Gastrocnemius medialis (tissue), 4 donors: ENCODE measurements at regions not wholly inside any gene's neighbourhood (a gene's known extent, or its start where the extent isn't known, plus 50 kb on each side); places are given as distances from the start of the nearest gene placed in this dataset.

Experiments used
- ATAC-seq, 2 donors: fragments of 150-250 bp; one replicate each; pipeline ENCODE4 v1.9.1; 2016
- DNase-seq, 2 donors: peaks; one replicate each; pipeline ENCODE4 v3.0.0-alpha.2; 2019
- H3K27ac ChIP-seq, 4 donors: fragments of 200-600 bp; sonication (generic); 1 replicate in 1 of 4; 2 replicates in 3 of 4; pipeline ENCODE4 v1.5.1; 2016 to 2018; ENCODE audit warnings: mild to moderate bottlenecking in 2 of 4, moderate library complexity in 1 of 4
- H3K27me3 ChIP-seq, 3 donors: fragments of 200-600 bp; sonication (generic) in 2 of 3; 1 replicate in 1 of 3; 2 replicates in 2 of 3; pipeline versions ENCODE4 v1.5.1 to v1.6.0; 2016 to 2019; ENCODE audit warnings: mild to moderate bottlenecking in 1 of 3, moderate library complexity in 1 of 3
- H3K36me3 ChIP-seq, 2 donors: fragments of 200-600 bp; sonication (generic) in 1 of 2; one replicate each; pipeline ENCODE4 v1.5.1; 2017 to 2018
- H3K4me1 ChIP-seq, 2 donors: fragments of 200-600 bp; sonication (generic) in 1 of 2; one replicate each; pipeline ENCODE4 v1.5.1; 2016 to 2017; ENCODE audit warnings: mild to moderate bottlenecking in 2 of 2
- H3K4me3 ChIP-seq, 4 donors: fragments of 200-600 bp; sonication (generic) in 3 of 4; 1 replicate in 1 of 4; 2 replicates in 3 of 4; pipeline ENCODE4 v1.5.1; 2016 to 2019; ENCODE audit warnings: mild to moderate bottlenecking in 2 of 4
- H3K9me3 ChIP-seq, 3 donors: fragments of 200-600 bp; sonication (generic) in 2 of 3; 1 replicate in 1 of 3; 2 replicates in 2 of 3; pipeline ENCODE4 v1.5.1; 2016 to 2019
- POLR2A ChIP-seq, 2 donors: fragments of 450-650 bp; IDR thresholded peaks; one replicate each; pipeline ENCODE4 v1.6.1; 2017; ENCODE audit warnings: antibody characterized with exemption in 2 of 2, mild to moderate bottlenecking in 2 of 2, moderate library complexity in 2 of 2
- in situ Hi-C, 4 donors: fragments of 200-750 bp; cut with MboI; loops; one replicate each; pipeline versions ENCODE4 v1.15.0 to v1.8.0; 2017; ENCODE audit warnings: low sequenced_read_pairs in 4 of 4
- intact Hi-C: fragments of 100-400 bp; cut with DNase I; formaldehyde crosslinking; loops from one replicate; pipeline ENCODE4 v1.15.1; 2023; ENCODE audit warnings: low total_unique reads
- TF ChIP-seq, protein P1 (sequence below), 5 experiments: fragments of 450-650 bp in 3 of 5; fragments of 200-600 bp in 2 of 5; sonication (generic) in 2 of 5; IDR thresholded peaks in 4 of 5; conservative IDR thresholded peaks in 1 of 5; 1 replicate in 4 of 5; 2 replicates in 1 of 5; pipeline ENCODE4 v1.5.1; 2016 to 2019; ENCODE audit warnings: antibody characterized with exemption in 5 of 5, mild to moderate bottlenecking in 3 of 5, moderate library complexity in 3 of 5

DNA sequence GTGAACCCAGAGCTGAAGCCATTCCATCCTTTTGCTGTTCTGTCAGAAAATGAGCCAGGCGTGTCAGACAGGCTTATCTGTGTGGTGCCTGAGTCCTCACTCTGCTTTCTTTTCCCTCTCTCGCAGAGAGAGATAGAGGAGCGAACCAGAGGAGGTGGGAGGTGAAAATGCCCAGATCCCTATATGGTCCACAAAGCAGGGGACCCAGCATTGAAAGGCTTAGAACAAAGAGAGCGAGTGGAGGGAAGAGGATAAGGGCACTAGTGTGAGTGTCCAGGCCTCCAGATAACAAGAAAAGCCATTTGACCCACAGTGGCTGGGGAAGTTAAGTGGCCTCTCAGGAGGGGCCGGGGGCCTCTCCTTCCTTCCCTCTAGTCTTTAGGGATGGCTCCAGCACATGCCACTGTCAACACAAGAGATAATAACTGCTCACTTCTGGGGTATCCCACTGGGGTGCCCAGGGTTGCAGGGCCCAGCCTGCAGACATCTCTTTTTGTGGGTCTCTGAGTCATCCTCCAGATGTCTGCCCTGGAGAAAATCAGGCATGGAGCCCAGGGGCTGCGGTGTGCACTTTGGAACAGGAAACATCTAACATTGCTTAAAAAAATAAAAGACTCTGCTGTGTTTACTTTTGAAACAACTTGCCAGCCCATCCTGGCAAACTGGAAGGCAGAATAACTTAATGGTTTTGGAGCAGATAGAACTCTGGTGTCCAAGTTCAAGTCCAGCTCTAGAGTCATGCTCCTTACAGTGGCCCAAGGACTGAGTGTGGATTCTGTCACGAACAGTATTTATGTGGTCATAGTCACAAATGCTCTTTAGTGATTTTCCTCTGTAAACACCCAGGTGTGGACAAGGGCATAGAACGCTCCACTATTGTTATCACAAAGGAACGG, 189.5 kb downstream of the CXCL12 start:
- H3K36me3 ChIP-seq = no peaks in the 10 kb centered on the region
- H3K27me3 ChIP-seq = no peaks in the 10 kb centered on the region
- ATAC-seq (peak; percentile 65 to 66), DNase-seq (peak in 1 of 2 donors; percentile 66)
- H3K9me3 ChIP-seq = no peaks in the 10 kb centered on the region
- H3K4me3 ChIP-seq = no peak overlapping the region
- in situ Hi-C loops (no loop called here), intact Hi-C loops (no loop called here)
- no peak overlapping the region for H3K27ac ChIP-seq
- peaks cover 9 to 16% of the 10 kb centered on the region in 2 donors for H3K4me1 ChIP-seq
- TF ChIP-seq, protein P1, sequence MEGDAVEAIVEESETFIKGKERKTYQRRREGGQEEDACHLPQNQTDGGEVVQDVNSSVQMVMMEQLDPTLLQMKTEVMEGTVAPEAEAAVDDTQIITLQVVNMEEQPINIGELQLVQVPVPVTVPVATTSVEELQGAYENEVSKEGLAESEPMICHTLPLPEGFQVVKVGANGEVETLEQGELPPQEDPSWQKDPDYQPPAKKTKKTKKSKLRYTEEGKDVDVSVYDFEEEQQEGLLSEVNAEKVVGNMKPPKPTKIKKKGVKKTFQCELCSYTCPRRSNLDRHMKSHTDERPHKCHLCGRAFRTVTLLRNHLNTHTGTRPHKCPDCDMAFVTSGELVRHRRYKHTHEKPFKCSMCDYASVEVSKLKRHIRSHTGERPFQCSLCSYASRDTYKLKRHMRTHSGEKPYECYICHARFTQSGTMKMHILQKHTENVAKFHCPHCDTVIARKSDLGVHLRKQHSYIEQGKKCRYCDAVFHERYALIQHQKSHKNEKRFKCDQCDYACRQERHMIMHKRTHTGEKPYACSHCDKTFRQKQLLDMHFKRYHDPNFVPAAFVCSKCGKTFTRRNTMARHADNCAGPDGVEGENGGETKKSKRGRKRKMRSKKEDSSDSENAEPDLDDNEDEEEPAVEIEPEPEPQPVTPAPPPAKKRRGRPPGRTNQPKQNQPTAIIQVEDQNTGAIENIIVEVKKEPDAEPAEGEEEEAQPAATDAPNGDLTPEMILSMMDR (IDR thresholded peaks at IDR 0.05 in 4 of 5, conservative IDR thresholded peaks at IDR 0.05 in 1 of 5) = no peak
- no peak for TF ChIP-seq POLR2A (IDR thresholded peaks at IDR 0.05)

DNA sequence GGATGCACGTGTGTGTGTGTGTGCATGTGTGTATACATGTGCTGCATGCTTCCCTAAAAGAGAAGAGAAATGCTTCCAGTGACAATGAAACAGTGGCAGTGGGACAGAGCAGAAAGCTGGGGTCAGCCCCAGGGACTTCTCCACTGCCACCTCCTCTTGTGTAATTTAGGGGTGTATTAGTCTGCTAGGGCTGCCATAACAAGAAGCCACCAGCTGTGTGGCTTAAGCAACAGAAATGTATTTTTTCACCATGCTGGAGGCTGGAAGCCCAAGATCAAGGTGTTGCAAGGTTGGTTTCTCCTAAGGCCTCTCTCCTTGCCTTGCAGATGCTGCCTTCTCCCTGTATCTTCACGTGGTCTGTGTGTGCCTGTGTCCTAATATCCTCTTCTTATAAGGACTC, 190.5 kb downstream of the CXCL12 start:
- Histone ChIP-seq H3K36me3 (no peaks in the 10 kb centered on the region), H3K27ac (no peak overlapping the region), H3K4me1 (peaks cover 9 to 16% of the 10 kb centered on the region in 2 donors), H3K9me3 (no peaks in the 10 kb centered on the region), H3K27me3 (no peaks in the 10 kb centered on the region), H3K4me3 (no peak overlapping the region)
- no peak for TF ChIP-seq POLR2A (IDR thresholded peaks at IDR 0.05)
- TF ChIP-seq, protein P1 (IDR thresholded peaks at IDR 0.05 in 4 of 5, conservative IDR thresholded peaks at IDR 0.05 in 1 of 5) = no peak
- DNase-seq (no peak), ATAC-seq (no peak)
- in situ Hi-C loops = no loop called here
- intact Hi-C loops = no loop called here

DNA sequence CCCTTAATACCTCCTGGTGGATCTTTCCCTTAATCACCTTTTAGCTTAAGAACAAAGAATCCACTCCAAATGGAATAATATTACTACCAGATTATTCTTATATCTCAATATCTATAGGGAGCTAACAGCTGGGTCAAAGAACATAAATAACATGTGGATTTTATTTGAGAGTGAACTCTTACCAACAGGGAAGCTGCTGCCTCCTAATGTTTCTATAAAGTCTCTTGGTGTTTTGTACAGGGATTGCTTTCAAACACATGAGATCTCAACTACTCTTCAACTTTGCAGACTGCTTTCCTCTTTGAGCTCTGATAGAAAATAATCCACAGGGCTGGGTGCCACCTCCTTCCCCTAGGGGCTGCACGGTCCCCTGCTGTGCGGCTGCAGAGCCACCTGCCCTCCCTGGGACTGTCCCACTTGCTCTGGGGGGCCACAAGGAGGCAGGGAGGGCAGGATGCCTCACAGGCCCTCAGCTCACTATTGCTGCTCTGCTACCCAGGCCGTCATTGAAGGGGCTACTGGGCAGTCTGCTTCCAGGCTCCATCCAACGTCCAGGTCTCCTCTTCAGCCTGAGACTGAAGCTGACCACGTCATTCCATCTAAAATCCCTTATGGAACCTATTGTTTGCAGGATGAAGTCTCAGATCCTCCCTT, 191.2 kb downstream of the CXCL12 start:
- in situ Hi-C loops (no loop called here), intact Hi-C loops (no loop called here)
- ATAC-seq (no peak), DNase-seq (no peak)
- TF ChIP-seq POLR2A (IDR thresholded peaks at IDR 0.05) = no peak
- TF ChIP-seq, protein P1 (IDR thresholded peaks at IDR 0.05 in 4 of 5, conservative IDR thresholded peaks at IDR 0.05 in 1 of 5) = no peak
- Histone ChIP-seq H3K27ac (no peak overlapping the region), H3K4me1 (peaks cover 9 to 16% of the 10 kb centered on the region in 2 donors), H3K4me3 (no peak overlapping the region), H3K9me3 (no peaks in the 10 kb centered on the region), H3K36me3 (no peaks in the 10 kb centered on the region), H3K27me3 (no peaks in the 10 kb centered on the region)

DNA sequence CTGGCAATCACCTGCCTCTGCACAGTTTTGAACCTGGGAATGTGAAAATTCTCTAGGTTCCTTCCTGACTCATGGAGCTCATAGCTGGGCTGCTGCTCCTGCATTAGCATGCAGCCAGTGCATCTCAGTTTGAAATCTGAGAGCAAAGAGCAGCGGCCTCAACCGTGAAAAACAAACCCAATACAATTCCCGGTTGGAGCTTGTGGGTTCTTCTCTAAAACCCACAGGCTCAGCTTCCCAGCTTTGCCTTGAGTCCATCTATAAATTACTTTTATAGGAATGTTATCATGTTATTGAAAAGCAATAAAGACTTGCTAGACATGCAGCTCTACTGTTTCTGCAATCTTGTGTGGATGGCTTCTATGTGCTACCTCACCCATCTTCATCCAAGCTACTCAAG, 191.7 kb downstream of the CXCL12 start:
- TF ChIP-seq, protein P1 (IDR thresholded peaks at IDR 0.05 in 4 of 5, conservative IDR thresholded peaks at IDR 0.05 in 1 of 5) = no peak
- TF ChIP-seq POLR2A (IDR thresholded peaks at IDR 0.05) = no peak
- Histone ChIP-seq H3K27me3 (no peaks in the 10 kb centered on the region), H3K4me3 (no peak overlapping the region), H3K4me1 (peaks cover 9 to 13% of the 10 kb centered on the region in 2 donors), H3K36me3 (no peaks in the 10 kb centered on the region), H3K9me3 (no peaks in the 10 kb centered on the region), H3K27ac (no peak overlapping the region)
- intact Hi-C loops = no loop called here
- DNase-seq = no peak
- ATAC-seq = no peak
- in situ Hi-C loops = no loop called here
